ENCODE measurements at regions not wholly inside any gene's neighbourhood (a gene's known extent, or its start where the extent isn't known, plus 50 kb on each side); places are given as distances from the start of the nearest gene placed in this dataset.
A peak's percentile ranks its signal among the peaks of the same experiment; 100 is the strongest.

- no peak for TF ChIP-seq POLR2AphosphoS2 (IDR thresholded peaks at IDR 0.05; ENCODE audit: low read depth, low read length)
- peak; percentile 0 for TF ChIP-seq SP1 (IDR thresholded peaks at IDR 0.05; ENCODE audit: low read depth, low read length)
- no peak for TF ChIP-seq TCF3 (IDR thresholded peaks at IDR 0.05; ENCODE audit: borderline replicate concordance, insufficient read depth, low read depth, low read length)
- no peak for TF ChIP-seq NR2C2 (IDR thresholded peaks at IDR 0.05; ENCODE audit: borderline replicate concordance, control insufficient read depth, insufficient read length, low read depth)
- peak; percentile 57; the same call in 1 of the 2 replicates for TF ChIP-seq RELB (IDR thresholded peaks at IDR 0.05; ENCODE audit: low read depth)
- peak; percentile 81 for TF ChIP-seq SMAD5 (IDR thresholded peaks at IDR 0.05; ENCODE audit: low read depth)
- TF ChIP-seq PAX5 (IDR thresholded peaks at IDR 0.05; ENCODE audit: borderline replicate concordance, low read depth, low read length) = peak; percentile 46; the same call in 1 of the 2 replicates
- TF ChIP-seq EED (IDR thresholded peaks at IDR 0.05; ENCODE audit: low read depth) = peak; percentile 94
- no peak for TF ChIP-seq ATF3 (IDR thresholded peaks at IDR 0.05; ENCODE audit: borderline replicate concordance, extremely low read depth, low read depth, low read length)
- no peak for TF ChIP-seq CEBPZ (IDR thresholded peaks at IDR 0.05; ENCODE audit: low read depth, low read length)
- peak in 1 of 2 experiments; percentile 72; a peak in 1 of 4 replicates for TF ChIP-seq CEBPB (IDR thresholded peaks at IDR 0.05; ENCODE audit: borderline replicate concordance in 1 of 2, low read depth in 2 of 2, low read length in 2 of 2)
- TF ChIP-seq CBX5 (IDR thresholded peaks at IDR 0.05; ENCODE audit: low read depth) = peak; percentile 72
- peak; percentile 78 for TF ChIP-seq CREB1 (IDR thresholded peaks at IDR 0.05; ENCODE audit: low read depth)
- TF ChIP-seq SREBF2 (IDR thresholded peaks at IDR 0.05; ENCODE audit: low read length) = peak; percentile 81
- no peak for TF ChIP-seq CHD2 (IDR thresholded peaks at IDR 0.05; ENCODE audit: borderline replicate concordance, low read depth, low read length)
- TF ChIP-seq MLLT1 (IDR thresholded peaks at IDR 0.05) = no peak
- TF ChIP-seq TCF12 (IDR thresholded peaks at IDR 0.05; ENCODE audit: low read depth, low read length) = peak; percentile 47; the same call in 1 of the 2 replicates
- peak in 1 of 2 experiments; percentile 37; a peak in 1 of 3 replicates for TF ChIP-seq EGR1 (IDR thresholded peaks at IDR 0.05; ENCODE audit: borderline replicate concordance in 1 of 2, low read depth in 2 of 2, low read length in 2 of 2)
These were observed 227.6 kb upstream of the PRSS16 start (continued) for GRCh38 chr6:27019651-27020552.
